ENCODE measurements at regions not wholly inside any gene's neighbourhood (a gene's known extent, or its start where the extent isn't known, plus 50 kb on each side); places are given as distances from the start of the nearest gene placed in this dataset.
"Not testable (repeated sequence)": the region's sequence is repeated elsewhere in the genome, so short reads cannot be mapped to it uniquely, and the experiment has no call there.

GRCh38 chr6:66340736-66341135 lies 633.7 kb upstream of the EYS start:
- DNase-seq: no peak

GRCh38 chr6:66336176-66336575 lies 629.1 kb upstream of the EYS start:
- DNase-seq: no peak

GRCh38 chr6:66328200-66328599 lies 621.2 kb upstream of the EYS start:
- no peak for DNase-seq

- DNase-seq: no peak
Observed at GRCh38 chr6:66326228-66326627, 619.2 kb upstream of the EYS start.

GRCh38 chr6:66321017-66321416 lies 614.0 kb upstream of the EYS start:
- DNase-seq: no peak

GRCh38 chr6:66307490-66307889 lies 600.5 kb upstream of the EYS start:
- no peak for DNase-seq

- DNase-seq: no peak
Observed at GRCh38 chr6:66291905-66292304, 584.9 kb upstream of the EYS start.

- no peak for DNase-seq
Observed at GRCh38 chr6:66289889-66290288, 582.9 kb upstream of the EYS start.

- DNase-seq: no peak
Observed at GRCh38 chr6:66278115-66278514, 571.1 kb upstream of the EYS start.

GRCh38 chr6:66277400-66277799 lies 570.4 kb upstream of the EYS start:
- no peak for DNase-seq

GRCh38 chr6:66265737-66266136 lies 558.7 kb upstream of the EYS start:
- DNase-seq: no peak

- no peak for DNase-seq
Observed at GRCh38 chr6:66264376-66264775, 557.4 kb upstream of the EYS start.

GRCh38 chr6:66258731-66259487 lies 551.9 kb upstream of the EYS start:
- not testable (repeated sequence) for DNase-seq

- no peak for DNase-seq
Observed at GRCh38 chr6:66245231-66245630, 538.2 kb upstream of the EYS start.

- no peak for DNase-seq
Observed at GRCh38 chr6:66238851-66239250, 531.8 kb upstream of the EYS start.

GRCh38 chr6:66232890-66233289 lies 525.9 kb upstream of the EYS start:
- DNase-seq: no peak

- DNase-seq: no peak
Observed at GRCh38 chr6:66230591-66230990, 523.6 kb upstream of the EYS start.

- no peak for DNase-seq
Observed at GRCh38 chr6:66226109-66226508, 519.1 kb upstream of the EYS start.

GRCh38 chr6:66210964-66211363 lies 503.9 kb upstream of the EYS start:
- no peak for DNase-seq

- no peak for DNase-seq
Observed at GRCh38 chr6:66200390-66200789, 493.4 kb upstream of the EYS start.

GRCh38 chr6:66199171-66199570 lies 492.1 kb upstream of the EYS start:
- no peak for DNase-seq

GRCh38 chr6:66198062-66198624 lies 491.1 kb upstream of the EYS start:
- DNase-seq: no peak

GRCh38 chr6:66190858-66191257 lies 483.8 kb upstream of the EYS start:
- DNase-seq: no peak

- no peak for DNase-seq
Observed at GRCh38 chr6:66189915-66190314, 482.9 kb upstream of the EYS start.

GRCh38 chr6:66186756-66187155 lies 479.7 kb upstream of the EYS start:
- DNase-seq: no peak

Measured in CD4-positive, alpha-beta T cell treated with Interleukin-1 beta for 1 hour (primary cell).